Hippocampal formation (tissue), 2 donors: ENCODE measurements at regions not wholly inside any gene's neighbourhood (a gene's known extent, or its start where the extent isn't known, plus 50 kb on each side); places are given as distances from the start of the nearest gene placed in this dataset.
"Not testable (repeated sequence)": the region's sequence is repeated elsewhere in the genome, so short reads cannot be mapped to it uniquely, and the experiment has no call there.

Source experiments
- DNase-seq, 2 donors: peaks; one replicate each; lab custom pipeline; 2025; lab: John Stamatoyannopoulos, UW

GRCh38 chr16:86834451-86835035, 256.2 kb downstream of the FOXL1 start:
- no peak for DNase-seq

- DNase-seq: no peak
Measured at GRCh38 chr16:86835982-86836381, 257.6 kb downstream of the FOXL1 start.

- DNase-seq: no peak
Measured at GRCh38 chr16:86836503-86837129, 258.3 kb downstream of the FOXL1 start.

GRCh38 chr16:86843812-86844211, 265.5 kb downstream of the FOXL1 start:
- no peak for DNase-seq

- DNase-seq: no peak
Measured at GRCh38 chr16:86844695-86845094, 266.3 kb downstream of the FOXL1 start.

- DNase-seq: no peak
Measured at GRCh38 chr16:86846136-86846535, 267.8 kb downstream of the FOXL1 start.

- DNase-seq: no peak
Measured at GRCh38 chr16:86848821-86849220, 270.5 kb downstream of the FOXL1 start.

GRCh38 chr16:86850670-86851069, 272.3 kb downstream of the FOXL1 start:
- no peak for DNase-seq

GRCh38 chr16:86852135-86852534, 273.8 kb downstream of the FOXL1 start:
- DNase-seq: no peak

GRCh38 chr16:86854058-86854621, 275.8 kb downstream of the FOXL1 start:
- DNase-seq: no peak

GRCh38 chr16:86854626-86855294, 276.4 kb downstream of the FOXL1 start:
- no peak for DNase-seq

- DNase-seq: no peak
Measured at GRCh38 chr16:86856946-86857586, 278.7 kb downstream of the FOXL1 start.

- no peak for DNase-seq
Measured at GRCh38 chr16:86857807-86858206, 279.5 kb downstream of the FOXL1 start.

GRCh38 chr16:86858501-86858900, 280.2 kb downstream of the FOXL1 start:
- DNase-seq: no peak

GRCh38 chr16:86861270-86861858, 283.0 kb downstream of the FOXL1 start:
- not testable (repeated sequence) for DNase-seq

GRCh38 chr16:86862595-86863280, 284.4 kb downstream of the FOXL1 start:
- no peak for DNase-seq

GRCh38 chr16:86863609-86864008, 285.3 kb downstream of the FOXL1 start:
- no peak for DNase-seq

- DNase-seq: no peak
Measured at GRCh38 chr16:86864586-86864985, 286.2 kb downstream of the FOXL1 start.

- DNase-seq: no peak
Measured at GRCh38 chr16:86865851-86866662, 287.7 kb downstream of the FOXL1 start.

- DNase-seq: no peak
Measured at GRCh38 chr16:86866986-86867722, 288.8 kb downstream of the FOXL1 start.
